Central memory CD4-positive, alpha-beta T cell (primary cell): ENCODE measurements at regions not wholly inside any gene's neighbourhood (a gene's known extent, or its start where the extent isn't known, plus 50 kb on each side); places are given as distances from the start of the nearest gene placed in this dataset.

Experiments
- DNase-seq: peaks from one replicate; pipeline ENCODE4 v3.0.0; 2022

GRCh38 chr4:14667624-14668151, 334.6 kb upstream of the CPEB2 start:
- no peak for DNase-seq

DNA sequence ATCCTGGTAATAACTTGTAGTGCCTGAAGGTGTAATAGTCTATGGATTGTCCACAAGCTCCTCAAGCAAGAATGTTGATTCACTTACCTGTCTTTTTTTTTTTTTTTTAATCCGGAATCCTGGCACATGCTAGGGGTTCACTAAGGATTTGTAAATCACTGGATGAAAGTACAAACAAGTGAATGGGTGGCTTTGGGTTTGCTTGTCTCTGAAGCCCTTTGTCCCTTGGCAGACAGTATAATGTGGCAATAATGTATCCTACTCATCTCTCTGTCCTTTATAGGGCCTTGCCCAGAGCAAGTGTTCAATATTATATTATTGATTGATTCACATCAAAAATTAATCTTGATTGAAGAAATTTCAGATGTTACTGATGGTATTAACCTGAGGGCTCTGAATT, 334.0 kb upstream of the CPEB2 start:
- DNase-seq: no peak

- no peak for DNase-seq
Observed at GRCh38 chr4:14669371-14669770, 332.9 kb upstream of the CPEB2 start.

DNA sequence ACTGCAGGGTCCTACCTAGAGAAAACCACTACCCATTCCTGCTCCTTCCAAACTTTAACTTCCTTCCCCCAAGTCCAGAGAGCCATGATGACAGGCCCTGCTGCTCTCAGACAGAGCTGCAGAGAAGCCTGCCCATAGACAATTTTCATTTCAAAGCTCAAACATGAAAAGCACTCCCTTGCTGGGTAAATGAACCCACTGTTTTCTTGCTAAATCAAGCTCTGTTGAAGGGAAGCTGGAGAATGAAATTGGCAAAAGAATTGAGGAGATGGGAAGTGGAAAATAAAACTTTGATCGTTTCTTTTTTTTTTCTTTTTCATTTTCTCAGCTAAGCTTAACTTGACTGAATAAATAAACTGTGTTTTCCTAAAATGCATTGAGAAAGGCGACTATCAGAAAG, 331.1 kb upstream of the CPEB2 start:
- DNase-seq: no peak

DNA sequence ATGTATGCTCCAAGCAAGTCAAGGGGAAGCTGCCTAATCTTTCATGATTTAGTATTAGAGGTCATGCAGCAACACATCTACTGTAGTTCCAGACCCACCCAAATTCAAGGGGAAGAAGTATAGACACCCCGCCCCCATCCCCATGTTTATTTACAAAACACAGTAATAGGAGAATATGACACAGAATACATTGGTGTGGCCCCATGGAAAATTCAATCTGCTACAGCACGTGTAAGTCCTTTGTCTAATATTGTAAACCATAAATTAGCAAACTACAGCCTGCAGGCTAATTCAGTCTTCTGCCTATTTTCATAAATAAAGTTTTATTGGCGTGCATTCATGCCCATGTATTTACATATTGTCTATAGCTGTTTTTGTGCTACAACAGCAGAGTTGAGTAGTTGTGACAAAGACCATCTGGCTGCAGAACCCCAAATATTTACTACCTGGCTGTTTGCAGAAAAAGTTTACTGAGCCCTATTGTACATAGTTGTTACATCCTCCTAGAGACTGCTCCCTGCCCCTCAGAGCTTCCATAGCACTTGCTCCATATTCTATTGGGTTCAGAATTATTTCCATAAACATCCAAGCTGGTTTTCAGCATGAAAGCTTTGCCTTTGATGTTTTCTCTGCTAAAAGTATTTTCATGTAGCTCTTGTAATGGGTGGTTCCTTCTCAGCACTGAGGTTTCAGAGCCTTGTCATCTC, 326.8 kb upstream of the CPEB2 start:
- DNase-seq: no peak

DNA sequence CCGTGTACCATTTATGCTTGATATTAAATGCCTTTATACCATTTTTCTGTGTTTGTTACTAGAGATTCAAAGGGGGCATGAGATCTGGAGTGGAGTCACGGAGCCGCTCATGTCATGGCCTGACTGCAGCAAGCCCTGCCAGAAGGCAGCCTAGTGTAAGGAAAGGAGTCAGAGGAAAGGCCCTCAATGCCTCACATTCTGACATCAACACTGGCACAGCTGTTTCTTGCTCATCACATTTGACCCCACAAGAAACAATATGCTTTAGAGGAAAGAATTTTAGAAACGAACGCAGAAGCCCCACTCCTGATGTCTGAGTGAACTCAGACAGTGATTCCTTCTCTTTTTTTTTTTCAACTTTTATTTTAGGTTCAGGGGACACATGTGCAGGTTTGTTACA, 322.4 kb upstream of the CPEB2 start:
- DNase-seq: no peak

- no peak for DNase-seq
Observed at GRCh38 chr4:14681330-14681729, 321.0 kb upstream of the CPEB2 start.

- DNase-seq: no peak
Observed at GRCh38 chr4:14693728-14694127, 308.6 kb upstream of the CPEB2 start.

- no peak for DNase-seq
Observed at GRCh38 chr4:14695095-14695845, 307.0 kb upstream of the CPEB2 start.

- DNase-seq: no peak
Observed at GRCh38 chr4:14700083-14700482, 302.2 kb upstream of the CPEB2 start.

DNA sequence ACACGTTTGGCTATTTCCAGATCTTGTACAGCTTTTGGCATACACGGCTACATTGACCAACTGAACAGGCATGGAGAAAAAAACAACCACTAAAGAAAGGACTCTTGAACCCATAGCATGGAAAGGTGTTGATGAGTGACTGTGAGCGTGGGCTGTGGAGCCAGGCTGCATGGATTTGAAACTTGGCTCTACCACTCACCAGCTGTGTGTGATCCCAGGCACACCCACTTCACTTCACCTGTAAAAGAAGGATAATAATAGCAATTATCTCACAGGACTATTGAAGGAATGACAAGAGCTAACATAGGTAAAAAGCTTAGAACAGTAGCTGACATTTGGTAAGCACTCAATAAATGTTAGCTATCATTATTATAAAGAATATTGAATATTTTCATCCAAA, 301.7 kb upstream of the CPEB2 start:
- no peak for DNase-seq

- no peak for DNase-seq
Observed at GRCh38 chr4:14701389-14701788, 300.9 kb upstream of the CPEB2 start.

GRCh38 chr4:14701896-14702295, 300.4 kb upstream of the CPEB2 start:
- no peak for DNase-seq

DNA sequence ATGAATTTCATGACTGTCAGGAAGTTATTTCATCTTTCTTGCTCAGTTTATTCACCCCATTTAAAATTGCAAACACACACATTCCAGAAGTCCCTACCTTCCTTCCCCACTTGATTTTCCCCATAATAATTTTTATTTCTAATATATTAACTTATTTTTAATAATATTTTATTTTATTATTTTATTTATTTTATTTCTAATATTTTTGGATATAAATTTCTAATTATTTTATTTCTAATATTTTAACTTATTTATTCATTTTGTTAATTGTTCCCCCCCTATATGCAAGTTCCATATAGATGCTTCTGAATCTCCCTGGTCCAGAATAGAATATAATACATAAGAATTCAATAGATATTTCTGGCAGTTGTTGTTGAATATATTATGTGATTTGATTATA, 293.7 kb upstream of the CPEB2 start:
- no peak for DNase-seq

- no peak for DNase-seq
Observed at GRCh38 chr4:14711259-14711658, 291.0 kb upstream of the CPEB2 start.

DNA sequence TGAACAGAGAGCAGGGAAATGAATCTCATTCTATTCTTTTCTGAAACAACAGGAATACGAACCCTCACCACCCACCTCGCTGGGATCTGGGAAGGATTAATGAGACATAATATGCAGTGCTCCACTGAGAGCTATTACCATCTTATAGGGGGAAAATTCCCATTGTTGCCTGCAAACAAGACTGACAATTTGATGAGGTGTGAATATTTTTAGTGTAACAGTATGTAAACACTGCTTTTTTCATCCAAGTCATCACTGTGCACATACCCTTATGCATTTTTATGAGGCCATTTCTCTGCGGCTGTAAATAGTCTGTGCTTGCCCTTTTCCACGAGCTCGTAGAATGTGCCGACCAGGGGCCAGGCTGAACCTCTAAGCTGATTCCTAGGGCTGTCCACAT, 285.6 kb upstream of the CPEB2 start:
- DNase-seq: no peak

GRCh38 chr4:14719053-14719452, 283.2 kb upstream of the CPEB2 start:
- DNase-seq: no peak

DNA sequence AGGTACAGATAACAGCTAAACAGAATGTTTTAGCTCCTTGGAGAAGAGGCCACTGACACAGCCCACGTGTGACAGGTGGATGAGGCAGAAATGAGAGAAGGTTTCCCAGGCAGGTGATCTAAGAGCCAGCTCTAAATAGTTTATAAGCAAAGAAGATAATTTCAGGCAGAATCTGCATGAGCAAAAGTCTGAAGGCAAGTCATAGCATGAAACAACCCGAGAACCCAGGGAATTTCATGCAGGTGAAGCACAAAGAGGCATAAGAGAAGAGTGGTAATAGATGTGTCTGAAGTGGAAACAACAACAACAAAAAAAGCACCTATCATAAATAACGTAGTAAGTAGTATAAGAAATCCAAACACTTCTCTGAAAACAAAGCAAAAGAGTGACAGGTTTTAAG, 275.8 kb upstream of the CPEB2 start:
- no peak for DNase-seq

DNA sequence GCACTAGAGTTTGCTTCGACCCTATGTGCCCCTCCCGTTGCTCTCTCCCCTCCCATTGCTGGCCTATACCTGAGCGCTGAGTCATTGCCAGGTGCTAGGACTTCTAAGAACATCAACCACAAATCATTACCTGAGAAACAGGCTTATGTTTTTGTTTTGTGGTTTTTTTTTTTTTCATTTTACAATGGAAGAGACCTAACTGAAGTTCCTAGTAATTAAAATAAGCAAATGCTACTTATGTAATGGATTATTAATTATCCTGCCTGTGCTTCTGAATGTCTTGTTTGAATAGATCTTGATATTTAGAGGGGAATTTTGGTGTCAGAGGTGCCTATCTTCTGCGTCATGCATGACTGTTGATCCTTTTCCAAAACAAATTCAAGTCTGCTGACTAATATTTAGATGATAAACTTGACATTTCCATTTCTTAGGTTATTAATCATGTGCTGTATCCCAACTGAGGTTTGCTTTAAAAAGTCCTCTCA, 275.4 kb upstream of the CPEB2 start:
- DNase-seq: no peak

- no peak for DNase-seq
Observed at GRCh38 chr4:14729282-14730000, 272.8 kb upstream of the CPEB2 start.

GRCh38 chr4:14742054-14742453, 260.2 kb upstream of the CPEB2 start:
- no peak for DNase-seq

DNA sequence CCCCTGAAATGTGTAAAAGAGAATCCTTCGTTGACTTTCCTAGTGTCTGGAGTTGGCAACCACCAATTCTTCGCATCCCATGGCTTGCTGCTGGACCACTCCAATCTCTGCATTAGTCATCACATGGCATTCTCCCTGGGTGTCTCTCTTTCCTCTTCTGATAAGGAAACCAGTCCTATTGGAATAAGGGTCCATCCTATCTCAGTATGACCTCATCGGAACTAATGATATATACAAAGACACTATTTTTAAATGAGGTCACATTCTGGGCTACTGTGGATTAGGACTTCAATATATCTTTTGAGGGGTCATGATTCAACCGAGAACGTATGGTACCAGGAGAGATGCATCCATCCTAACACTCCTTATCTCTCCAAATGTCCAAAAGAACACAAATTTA, 259.1 kb upstream of the CPEB2 start:
- no peak for DNase-seq

DNA sequence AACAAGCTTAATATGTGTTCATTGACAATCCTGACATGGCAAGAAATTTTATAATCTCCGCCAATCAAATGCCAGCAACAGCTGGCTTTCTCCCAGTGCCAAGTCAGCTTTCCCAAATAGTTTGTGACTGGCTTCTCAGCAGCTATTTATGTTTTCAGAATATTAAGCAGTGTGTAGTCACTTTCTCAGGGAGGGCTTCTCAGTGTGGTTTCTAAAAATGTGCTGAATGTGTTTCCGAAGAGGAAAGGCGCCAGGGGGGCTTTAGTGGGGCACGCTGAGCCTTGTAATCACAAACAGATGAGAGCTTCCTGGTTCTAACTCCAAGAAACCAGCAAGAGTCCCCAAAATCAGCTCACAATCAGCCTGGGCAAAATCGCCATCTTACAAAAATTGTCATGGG, 258.7 kb upstream of the CPEB2 start:
- no peak for DNase-seq

GRCh38 chr4:14744346-14744745, 257.9 kb upstream of the CPEB2 start:
- no peak for DNase-seq
